ENCODE measurements at regions not wholly inside any gene's neighbourhood (a gene's known extent, or its start where the extent isn't known, plus 50 kb on each side); places are given as distances from the start of the nearest gene placed in this dataset.

GRCh38 chrX:8868070-8868773 lies 67.0 kb upstream of the FAM9A start:
- Histone ChIP-seq H3K4me1 (ENCODE audit: control insufficient read depth in 1 of 2, extremely low read depth in 1 of 2, insufficient read depth in 2 of 2, low read length in 2 of 2) (no peaks in the 10 kb centered on the region), H3K9me3 (no peaks in the 10 kb centered on the region), H3K36me3 (ENCODE audit: control insufficient read depth in 2 of 2, extremely low read depth in 1 of 2, insufficient read depth in 1 of 2, low read length in 1 of 2) (no peaks in the 10 kb centered on the region), H3K4me3 (ENCODE audit: control insufficient read depth in 1 of 2, extremely low read depth in 1 of 2, low read length in 1 of 2) (no peak overlapping the region), H3K27me3 (replicated peaks in 1 of 2; ENCODE audit: control insufficient read depth in 2 of 2, extremely low read depth in 1 of 2, insufficient read depth in 2 of 2, low read length in 1 of 2) (peaks cover 0 to 2% of the 10 kb centered on the region in 2 experiments), H3K27ac (ENCODE audit: low read length) (no peak overlapping the region)
- no peaks in the 10 kb centered on the region for H3K36me3 Mint-ChIP-seq
- no peak overlapping the region for H3K4me3 Mint-ChIP-seq
- no CpG with 5 or more reads among the region's 5 CpGs for WGBS (ENCODE audit: insufficient coverage)
- ChIA-PET CTCF (no interaction called here), POLR2A (no interaction called here)
- no peaks in the 10 kb centered on the region for H3K9me3 Mint-ChIP-seq
- ATAC-seq (replicated peaks in 1 of 4) (no peak), DNase-seq (no peak)
- H3K27me3 Mint-ChIP-seq: peaks cover 6 to 28% of the 10 kb centered on the region in 2 donors
- peaks cover 0 to 5% (median 2%) of the 10 kb centered on the region in 3 donors for H3K4me1 Mint-ChIP-seq
- no peak overlapping the region for H3K27ac Mint-ChIP-seq

DNA sequence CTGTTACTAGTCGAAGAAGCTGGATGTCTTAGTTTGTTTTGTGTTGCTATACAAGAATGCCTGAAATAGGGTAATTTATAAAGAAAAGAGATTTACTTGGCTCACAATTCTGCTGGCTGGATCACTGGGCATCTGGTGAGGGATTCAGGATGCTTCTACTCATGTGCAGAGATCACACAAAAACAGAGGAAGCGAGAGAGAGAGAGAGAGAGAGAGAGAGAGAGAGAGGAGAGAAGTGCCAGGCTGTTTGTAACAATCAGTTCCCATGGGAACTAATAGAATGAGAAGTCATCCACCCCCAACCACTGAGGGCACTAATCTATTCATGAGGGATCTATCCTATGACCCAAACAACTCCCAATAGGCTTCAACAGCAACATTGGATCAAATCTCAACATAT lies 66.2 kb upstream of the FAM9A start:
- DNase-seq (no peak), ATAC-seq (replicated peaks in 1 of 4) (no peak)
- WGBS (ENCODE audit: insufficient coverage): no CpG with 5 or more reads among the region's 2 CpGs
- no peaks in the 10 kb centered on the region for H3K36me3 Mint-ChIP-seq
- H3K9me3 Mint-ChIP-seq: no peaks in the 10 kb centered on the region
- no peaks in the 10 kb centered on the region for H3K4me1 ChIP-seq (ENCODE audit: control insufficient read depth in 1 of 2, extremely low read depth in 1 of 2, insufficient read depth in 2 of 2, low read length in 2 of 2)
- H3K36me3 ChIP-seq (ENCODE audit: control insufficient read depth in 2 of 2, extremely low read depth in 1 of 2, insufficient read depth in 1 of 2, low read length in 1 of 2): no peaks in the 10 kb centered on the region
- H3K4me1 Mint-ChIP-seq: peaks cover 0 to 5% (median 2%) of the 10 kb centered on the region in 3 donors
- H3K27ac Mint-ChIP-seq: no peak overlapping the region
- H3K27me3 Mint-ChIP-seq: peaks cover 7 to 27% of the 10 kb centered on the region in 2 donors
- H3K4me3 ChIP-seq (ENCODE audit: control insufficient read depth in 1 of 2, extremely low read depth in 1 of 2, low read length in 1 of 2): no peak overlapping the region
- ChIA-PET POLR2A (no interaction called here), CTCF (interaction anchor here in 1 of 2 donors (0.7 kb wide), 1 partner anchor 29 kb away, joined by 3 read pairs; no protein-coding TSS in a partner anchor)
- no peak overlapping the region for H3K27ac ChIP-seq (ENCODE audit: low read length)
- peaks cover 0 to 2% of the 10 kb centered on the region in 2 experiments for H3K27me3 ChIP-seq (replicated peaks in 1 of 2; ENCODE audit: control insufficient read depth in 2 of 2, extremely low read depth in 1 of 2, insufficient read depth in 2 of 2, low read length in 1 of 2)
- H3K4me3 Mint-ChIP-seq: no peak overlapping the region
- no peaks in the 10 kb centered on the region for H3K9me3 ChIP-seq

- peaks cover 9 to 45% of the 10 kb centered on the region in 2 donors for H3K27me3 Mint-ChIP-seq
These were observed 63.0 kb upstream of the FAM9A start for GRCh38 chrX:8864161-8864560.

DNA sequence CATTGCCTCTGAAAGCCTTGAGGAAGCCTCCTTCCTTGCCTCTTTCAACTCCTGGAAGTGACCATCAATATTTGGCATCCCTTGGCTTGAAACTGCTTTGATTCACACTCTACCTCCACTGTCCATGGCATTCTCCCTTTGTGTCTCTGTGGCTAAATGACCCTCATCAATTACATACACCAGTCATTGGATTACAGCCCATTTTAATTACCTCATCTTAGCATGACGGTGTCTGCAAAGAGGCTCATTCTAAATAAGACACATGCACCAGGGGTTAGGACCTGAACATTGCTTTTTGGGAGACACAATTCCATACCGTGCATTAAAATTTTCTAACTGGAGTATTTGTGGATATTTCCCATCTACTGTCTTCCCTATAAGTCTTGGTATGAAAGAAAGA lies 60.7 kb upstream of the FAM9A start:
- Mint-ChIP-seq H3K27ac (no peak overlapping the region), H3K4me3 (no peak overlapping the region), H3K4me1 (no peaks in the 10 kb centered on the region), H3K9me3 (peaks cover 0 to 5% (median 0%) of the 10 kb centered on the region in 3 donors), H3K36me3 (no peaks in the 10 kb centered on the region), H3K27me3 (peaks cover 4 to 31% of the 10 kb centered on the region in 2 donors)
- no CpG with 5 or more reads among the region's 2 CpGs for WGBS (ENCODE audit: insufficient coverage)
- no peaks in the 10 kb centered on the region for H3K4me1 ChIP-seq (ENCODE audit: control insufficient read depth in 1 of 2, extremely low read depth in 1 of 2, insufficient read depth in 2 of 2, low read length in 2 of 2)
- ATAC-seq (replicated peaks in 1 of 4) (no peak), DNase-seq (no peak)
- no peaks in the 10 kb centered on the region for H3K9me3 ChIP-seq
- H3K27me3 ChIP-seq (replicated peaks in 1 of 2; ENCODE audit: control insufficient read depth in 2 of 2, extremely low read depth in 1 of 2, insufficient read depth in 2 of 2, low read length in 1 of 2): peaks cover 2% of the 10 kb centered on the region in 2 experiments
- POLR2A ChIA-PET: no interaction called here
- no peaks in the 10 kb centered on the region for H3K36me3 ChIP-seq (ENCODE audit: control insufficient read depth in 2 of 2, extremely low read depth in 1 of 2, insufficient read depth in 1 of 2, low read length in 1 of 2)
- no peak overlapping the region for H3K27ac ChIP-seq (ENCODE audit: low read length)
- CTCF ChIA-PET: no interaction called here
- H3K4me3 ChIP-seq (ENCODE audit: control insufficient read depth in 1 of 2, extremely low read depth in 1 of 2, low read length in 1 of 2): no peak overlapping the region

More at GRCh38 chrX:8864161-8864560, 63.0 kb upstream of the FAM9A start:
- Histone ChIP-seq H3K9me3 (no peaks in the 10 kb centered on the region), H3K36me3 (ENCODE audit: control insufficient read depth in 2 of 2, extremely low read depth in 1 of 2, insufficient read depth in 1 of 2, low read length in 1 of 2) (no peaks in the 10 kb centered on the region), H3K4me3 (ENCODE audit: control insufficient read depth in 1 of 2, extremely low read depth in 1 of 2, low read length in 1 of 2) (no peak overlapping the region), H3K4me1 (ENCODE audit: control insufficient read depth in 1 of 2, extremely low read depth in 1 of 2, insufficient read depth in 2 of 2, low read length in 2 of 2) (no peaks in the 10 kb centered on the region), H3K27me3 (replicated peaks in 1 of 2; ENCODE audit: control insufficient read depth in 2 of 2, extremely low read depth in 1 of 2, insufficient read depth in 2 of 2, low read length in 1 of 2) (peaks cover 2% of the 10 kb centered on the region in 2 experiments), H3K27ac (ENCODE audit: low read length) (no peak overlapping the region)
- no CpG with 5 or more reads among the region's 5 CpGs for WGBS (ENCODE audit: insufficient coverage)
- no peak for DNase-seq
- CTCF ChIA-PET: no interaction called here
- peaks cover 0 to 2% (median 0%) of the 10 kb centered on the region in 3 donors for H3K4me1 Mint-ChIP-seq
- ATAC-seq (replicated peaks in 1 of 4): no peak
- no peaks in the 10 kb centered on the region for H3K36me3 Mint-ChIP-seq
- no peak overlapping the region for H3K27ac Mint-ChIP-seq
- POLR2A ChIA-PET: no interaction called here
- no peak overlapping the region for H3K4me3 Mint-ChIP-seq
- H3K9me3 Mint-ChIP-seq: peaks cover 0 to 5% (median 0%) of the 10 kb centered on the region in 3 donors

GRCh38 chrX:8851231-8851886 lies 50.2 kb upstream of the FAM9A start:
- no peaks in the 10 kb centered on the region for H3K36me3 Mint-ChIP-seq
- no peak overlapping the region for H3K4me3 ChIP-seq (ENCODE audit: control insufficient read depth in 1 of 2, extremely low read depth in 1 of 2, low read length in 1 of 2)
- peaks cover 7 to 31% of the 10 kb centered on the region in 2 donors for H3K27me3 Mint-ChIP-seq
- DNase-seq (no peak), ATAC-seq (replicated peaks in 1 of 4) (no peak)
- no peak overlapping the region for H3K27ac ChIP-seq (ENCODE audit: low read length)
- no peaks in the 10 kb centered on the region for H3K4me1 ChIP-seq (ENCODE audit: control insufficient read depth in 1 of 2, extremely low read depth in 1 of 2, insufficient read depth in 2 of 2, low read length in 2 of 2)
- H3K27me3 ChIP-seq (replicated peaks in 1 of 2; ENCODE audit: control insufficient read depth in 2 of 2, extremely low read depth in 1 of 2, insufficient read depth in 2 of 2, low read length in 1 of 2): peaks cover 0 to 2% of the 10 kb centered on the region in 2 experiments
- H3K36me3 ChIP-seq (ENCODE audit: control insufficient read depth in 2 of 2, extremely low read depth in 1 of 2, insufficient read depth in 1 of 2, low read length in 1 of 2): no peaks in the 10 kb centered on the region
- H3K9me3 ChIP-seq: no peaks in the 10 kb centered on the region
- no peaks in the 10 kb centered on the region for H3K9me3 Mint-ChIP-seq
- H3K4me1 Mint-ChIP-seq: no peaks in the 10 kb centered on the region
- no peak overlapping the region for H3K27ac Mint-ChIP-seq
- H3K4me3 Mint-ChIP-seq: no peak overlapping the region
- POLR2A ChIA-PET: no interaction called here
- WGBS (ENCODE audit: insufficient coverage): 80% methylated on average over 1 of the region's 11 CpGs
- CTCF ChIA-PET: no interaction called here

Data from T-cell (primary cell).